ENCODE measurements at regions not wholly inside any gene's neighbourhood (a gene's known extent, or its start where the extent isn't known, plus 50 kb on each side); places are given as distances from the start of the nearest gene placed in this dataset.

DNA sequence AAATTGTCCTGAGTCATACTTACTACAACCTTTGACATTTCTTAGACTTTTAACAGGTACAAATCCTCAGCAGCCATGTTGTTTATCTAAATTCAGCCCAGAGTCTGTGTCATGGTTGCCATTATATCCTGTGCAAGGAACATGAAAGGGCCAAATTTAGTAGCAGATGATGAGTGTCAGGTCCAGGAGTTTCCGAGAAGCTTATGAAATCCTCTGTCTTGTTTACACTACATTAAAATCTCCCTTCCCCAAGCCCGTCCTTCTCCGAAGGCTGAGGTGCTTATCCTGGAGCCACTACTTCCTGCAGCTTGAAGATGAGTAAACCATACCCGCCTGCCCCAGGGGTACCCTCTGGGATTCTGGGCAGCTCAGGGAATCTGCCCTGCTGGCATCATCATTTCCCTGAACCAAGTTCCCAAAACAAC, 102.6 kb upstream of the SERP2 start:
- Histone ChIP-seq H3K36me3 (ENCODE audit: control insufficient read depth in 2 of 4, insufficient read depth in 4 of 4, low read length in 3 of 4) (no peaks in the 10 kb centered on the region), H3K9ac (replicated peaks in 1 of 4; ENCODE audit: extremely low read depth in 1 of 4, low read depth in 3 of 4, low read length in 3 of 4) (no peak overlapping the region), H2AK5ac (ENCODE audit: low read depth, low read length) (no peak overlapping the region), H4K20me1 (replicated peaks in 1 of 2; ENCODE audit: control insufficient read depth in 1 of 2, insufficient read depth in 2 of 2, low read length in 2 of 2) (no peaks in the 10 kb centered on the region), H2BK20ac (ENCODE audit: low read length) (no peak overlapping the region), H3K56ac (replicated peaks; ENCODE audit: insufficient read length, low read depth, low read length) (no peak overlapping the region), H2BK12ac (ENCODE audit: low read depth, low read length) (no peak overlapping the region), H3K23ac (ENCODE audit: insufficient read length) (no peak overlapping the region), H2AFZ (ENCODE audit: low read length) (no peak overlapping the region), H2BK15ac (ENCODE audit: low read length) (no peak overlapping the region), H3K4me2 (ENCODE audit: insufficient read depth in 1 of 2, low read depth in 2 of 2, low read length in 2 of 2) (no peak overlapping the region), H3K4me1 (replicated peaks in 1 of 4; ENCODE audit: control insufficient read depth in 3 of 4, insufficient read depth in 4 of 4, low read length in 3 of 4) (peaks cover 0 to 2% (median under 1%) of the 10 kb centered on the region in 4 experiments; a peak in 3 of 7 replicates), H2BK5ac (ENCODE audit: low read depth, low read length) (no peak overlapping the region), H4K91ac (replicated peaks; ENCODE audit: insufficient read length, low read length) (no peak overlapping the region), H3K79me1 (ENCODE audit: low read depth, low read length) (no peaks in the 10 kb centered on the region), H3K27ac (ENCODE audit: low read depth, low read length) (no peak overlapping the region), H4K5ac (ENCODE audit: insufficient read length, low read depth, low read length) (no peak overlapping the region), H3K27me3 (replicated peaks in 1 of 4; ENCODE audit: control insufficient read depth in 3 of 4, extremely low read depth in 1 of 4, insufficient read depth in 3 of 4, low read length in 3 of 4) (no peaks in the 10 kb centered on the region), H4K8ac (ENCODE audit: extremely low read depth, insufficient read depth, low read length) (no peak overlapping the region), H3K18ac (ENCODE audit: extremely low read depth, low read length) (no peak overlapping the region), H3K14ac (ENCODE audit: insufficient read length) (no peak overlapping the region), H3K79me2 (ENCODE audit: control insufficient read depth in 1 of 2, insufficient read depth in 2 of 2, low read length in 2 of 2) (no peaks in the 10 kb centered on the region), H3K4me3 (ENCODE audit: extremely low read depth in 1 of 4, insufficient read depth in 2 of 4, low read depth in 3 of 4, low read length in 4 of 4) (no peak overlapping the region), H2BK120ac (replicated peaks; ENCODE audit: low read depth, low read length) (no peak overlapping the region), H3K23me2 (ENCODE audit: low read depth, low read length) (peaks cover 3% of the 10 kb centered on the region; the same call in 1 of the 2 replicates), H3K4ac (replicated peaks; ENCODE audit: insufficient read length, low read depth, low read length) (no peak overlapping the region), H3K9me3 (ENCODE audit: insufficient read depth in 2 of 2, low read depth in 1 of 2, low read length in 1 of 2) (peaks cover 0 to 5% of the 10 kb centered on the region in 2 experiments; a peak in 1 of 4 replicates)
- no peak for TF ChIP-seq RNF2 (IDR thresholded peaks at IDR 0.05; ENCODE audit: borderline replicate concordance, low read depth, low read length, missing control alignments, poor library complexity, severe bottlenecking)
- TF ChIP-seq, protein P1, sequence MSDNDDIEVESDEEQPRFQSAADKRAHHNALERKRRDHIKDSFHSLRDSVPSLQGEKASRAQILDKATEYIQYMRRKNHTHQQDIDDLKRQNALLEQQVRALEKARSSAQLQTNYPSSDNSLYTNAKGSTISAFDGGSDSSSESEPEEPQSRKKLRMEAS (IDR thresholded peaks at IDR 0.05), result no peak
- TF ChIP-seq SP2 (IDR thresholded peaks at IDR 0.05; ENCODE audit: low read length), result no peak
- no peak for TF ChIP-seq KDM4A (IDR thresholded peaks at IDR 0.05; ENCODE audit: low read depth, low read length, severe bottlenecking)
- no peak for TF ChIP-seq NANOG (IDR thresholded peaks at IDR 0.05; ENCODE audit: insufficient read depth, low read depth, low read length, poor library complexity, severe bottlenecking)
- TF ChIP-seq KDM1A (IDR thresholded peaks at IDR 0.05; ENCODE audit: borderline replicate concordance, low read length), result no peak
- TF ChIP-seq POLR2AphosphoS5 (IDR thresholded peaks at IDR 0.05; ENCODE audit: low read depth, low read length), result no peak
- TF ChIP-seq GTF2F1 (IDR thresholded peaks at IDR 0.05; ENCODE audit: borderline replicate concordance, low read depth, low read length), result no peak
- no peak for TF ChIP-seq ASH2L (IDR thresholded peaks at IDR 0.05; ENCODE audit: low read length)
- TF ChIP-seq EGR1 (IDR thresholded peaks at IDR 0.05; ENCODE audit: borderline replicate concordance, low read depth, low read length), result no peak
- TF ChIP-seq USF2 (IDR thresholded peaks at IDR 0.05; ENCODE audit: low read length), result no peak
- ChIA-PET POLR2A (ENCODE audit: partially characterized antibody) (no interaction called here), CTCF (ENCODE audit: partially characterized antibody) (interaction anchor here (1.3 kb wide), 1 partner anchor 363 kb away, joined by 3 read pairs; no protein-coding TSS in a partner anchor)
- DNase-seq (ENCODE audit: low read depth in 1 of 2, low spot score in 2 of 2) (no peak), FAIRE-seq (no peak)
- 95% methylated on average over 4 of the region's 4 CpGs; no CpG with 5 or more reads in 1 of the 2 experiments for WGBS, 2 experiments (ENCODE audit: extremely low coverage in 1 of 2, insufficient coverage in 1 of 2, insufficient read length in 1 of 2, insufficient replicate concordance in 2 of 2, low coverage in 1 of 2, low lambda C conversion rate in 2 of 2, missing lambda C conversion rate in 1 of 2)
